SIG-M5 treated with dmso at 0.1 percent for 504 hours (cell line): ENCODE measurements at regions not wholly inside any gene's neighbourhood (a gene's known extent, or its start where the extent isn't known, plus 50 kb on each side); places are given as distances from the start of the nearest gene placed in this dataset.

Experiments used
- DNase-seq: peaks from one replicate; lab custom pipeline; 2025; ENCODE audit not compliant: unreplicated experiment; lab: John Stamatoyannopoulos, UW

DNA sequence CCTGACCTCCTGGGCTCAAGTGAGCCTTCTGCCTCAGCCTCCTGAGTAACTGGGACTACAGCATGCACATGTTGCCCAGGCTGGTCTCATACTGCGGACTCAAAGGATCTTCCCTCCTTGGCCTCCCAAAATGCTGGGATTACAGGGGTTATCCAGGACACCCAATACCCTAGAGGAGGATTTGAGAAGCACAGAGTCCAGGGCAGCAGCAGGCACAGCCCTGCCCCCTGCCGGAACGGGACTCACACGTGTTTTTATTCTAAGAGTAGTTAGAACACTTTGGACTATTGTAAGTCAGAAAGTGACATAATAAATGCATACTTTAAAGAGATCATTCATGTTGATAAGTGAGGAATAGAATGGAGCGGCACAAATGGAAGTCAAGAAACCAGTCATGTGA is 80.2 kb downstream of the C6orf118 start:
- no peak for DNase-seq

DNA sequence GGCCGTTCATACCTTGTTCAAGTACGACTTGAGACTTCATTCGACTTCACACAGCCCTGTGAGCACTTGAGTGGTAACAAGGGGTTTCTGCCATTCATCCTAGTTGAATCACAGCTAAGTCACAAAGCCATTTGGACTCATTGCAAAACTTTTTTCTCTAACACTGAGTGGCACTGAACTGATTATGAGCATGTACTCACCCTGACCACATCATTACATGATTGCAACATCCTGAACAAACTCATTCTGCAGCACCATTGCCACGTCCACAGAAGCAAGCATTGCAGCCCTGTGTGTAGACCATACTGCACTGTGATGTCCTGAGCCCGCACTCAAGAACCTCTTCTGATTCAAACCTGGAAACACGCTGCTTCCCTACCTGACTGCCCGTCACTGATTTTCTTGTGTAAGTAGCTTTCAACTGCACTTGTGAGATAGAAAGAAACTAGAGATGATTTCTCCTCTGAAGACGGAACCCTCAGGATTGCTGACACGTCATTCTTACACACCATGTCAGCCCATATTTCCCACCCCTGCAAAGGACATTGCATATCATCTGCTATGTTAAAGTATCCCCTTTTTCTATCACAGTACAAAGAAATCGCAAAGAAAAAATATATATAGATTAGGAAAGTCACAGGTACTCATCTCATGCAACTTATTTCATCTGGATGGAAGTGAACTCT is 81.6 kb downstream of the C6orf118 start:
- DNase-seq, result no peak

DNA sequence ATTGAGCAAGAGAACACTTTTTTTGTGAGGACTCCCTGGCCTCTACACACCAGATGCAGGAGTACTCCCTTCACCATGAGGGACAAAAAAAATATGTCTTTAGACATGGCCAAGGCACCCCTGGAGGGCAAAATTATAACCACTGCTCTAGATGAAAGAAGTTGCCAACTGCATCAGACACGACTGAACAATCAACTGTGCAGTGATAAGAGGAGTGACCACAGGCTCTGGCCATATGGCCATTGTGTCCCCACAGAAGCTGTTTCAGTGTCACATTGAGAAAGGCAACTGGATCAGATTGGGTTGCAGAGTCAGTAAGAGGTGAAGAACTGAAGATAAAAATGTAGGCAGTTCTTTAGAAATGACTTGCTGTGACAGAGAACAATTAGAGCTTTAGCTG is 85.7 kb downstream of the C6orf118 start:
- no peak for DNase-seq

DNA sequence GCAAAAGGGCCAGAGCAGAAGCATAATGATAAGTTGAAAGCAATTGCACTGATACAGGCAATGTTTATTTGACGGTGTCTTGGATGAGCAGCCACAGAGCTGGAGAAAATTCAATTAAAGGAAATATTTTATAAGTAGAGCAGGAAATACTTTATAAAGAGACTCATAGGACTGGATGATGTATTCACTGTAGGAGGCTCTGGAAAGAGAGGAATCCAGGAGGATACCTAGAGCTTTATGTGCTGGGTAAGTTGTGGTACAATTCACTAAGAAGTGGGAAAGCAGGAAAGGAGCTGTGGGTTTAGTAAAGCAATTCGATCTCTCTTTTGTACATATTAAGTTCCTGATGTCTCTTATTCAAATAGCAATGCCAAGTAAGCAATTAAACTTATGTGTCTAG is 86.3 kb downstream of the C6orf118 start:
- DNase-seq, result no peak

DNA sequence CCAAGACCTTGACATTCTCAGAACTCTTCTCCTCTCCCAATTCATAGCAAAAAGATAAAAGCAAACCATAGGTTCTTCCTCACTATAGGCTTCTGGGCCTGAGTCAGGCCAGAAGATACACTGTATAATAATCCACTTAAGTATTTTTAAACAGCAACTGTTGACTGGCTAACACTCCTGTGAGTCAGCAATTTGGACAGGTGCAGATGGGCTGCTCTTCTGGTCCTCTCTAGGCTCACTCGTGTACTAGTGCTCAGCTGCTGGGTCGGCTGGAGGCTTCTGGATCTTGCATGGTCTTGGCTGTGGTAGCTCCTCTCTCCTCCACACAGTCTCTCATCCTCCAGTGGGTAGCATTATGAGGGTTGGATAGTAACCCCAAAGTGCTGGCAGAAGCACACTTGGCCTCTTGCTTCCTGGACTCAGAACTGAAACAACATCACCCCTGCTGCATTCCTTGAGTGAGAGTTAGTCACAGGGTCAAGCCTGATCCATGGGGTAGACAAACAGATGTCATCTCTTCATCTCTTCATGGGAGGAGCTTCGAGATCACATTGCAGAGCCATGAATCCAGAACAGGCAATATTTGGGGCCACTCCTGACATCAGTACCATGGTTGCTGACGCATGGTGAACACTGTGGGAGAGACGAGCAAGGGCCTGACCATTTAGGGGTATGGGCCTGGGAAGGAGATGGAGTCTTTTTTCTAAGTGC is 86.9 kb downstream of the C6orf118 start:
- DNase-seq, result no peak

DNA sequence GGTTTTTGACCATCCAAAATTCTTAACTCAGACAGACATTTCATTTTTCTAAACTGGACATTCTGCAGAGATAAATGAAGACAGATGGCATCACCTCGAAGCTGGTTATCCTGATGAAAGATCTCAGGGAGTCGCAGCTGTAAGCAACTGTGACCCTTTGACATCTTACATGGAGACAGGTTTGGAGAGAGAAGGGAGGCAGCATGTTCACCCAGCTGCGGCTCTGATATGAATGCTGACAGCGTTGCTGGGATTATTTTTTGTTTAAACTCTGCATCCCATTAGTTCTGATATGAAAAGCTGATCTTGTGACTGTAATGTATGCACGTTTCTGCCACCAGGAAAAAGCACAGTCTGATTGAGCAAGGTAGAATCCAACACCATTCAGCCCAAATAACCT is 89.4 kb downstream of the C6orf118 start:
- DNase-seq, result no peak

DNA sequence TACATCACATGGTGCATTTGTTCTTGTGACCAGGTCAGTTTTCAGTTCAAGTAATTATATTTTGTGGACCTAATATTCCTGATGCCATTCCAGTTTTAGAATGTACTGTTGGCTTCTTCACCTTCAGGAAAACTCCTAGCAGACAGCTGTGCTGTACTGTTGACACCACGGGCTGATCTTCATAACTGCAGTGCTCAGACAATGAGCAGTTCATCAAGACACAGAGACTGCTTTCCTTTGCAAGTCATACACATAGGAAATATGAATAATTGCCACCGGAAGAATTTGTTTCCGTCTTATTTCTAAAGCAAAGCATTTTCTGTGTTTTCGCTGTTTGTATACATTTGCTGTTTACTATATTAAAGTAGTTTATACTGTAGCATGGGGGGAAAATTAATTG is 89.8 kb downstream of the C6orf118 start:
- no peak for DNase-seq

DNA sequence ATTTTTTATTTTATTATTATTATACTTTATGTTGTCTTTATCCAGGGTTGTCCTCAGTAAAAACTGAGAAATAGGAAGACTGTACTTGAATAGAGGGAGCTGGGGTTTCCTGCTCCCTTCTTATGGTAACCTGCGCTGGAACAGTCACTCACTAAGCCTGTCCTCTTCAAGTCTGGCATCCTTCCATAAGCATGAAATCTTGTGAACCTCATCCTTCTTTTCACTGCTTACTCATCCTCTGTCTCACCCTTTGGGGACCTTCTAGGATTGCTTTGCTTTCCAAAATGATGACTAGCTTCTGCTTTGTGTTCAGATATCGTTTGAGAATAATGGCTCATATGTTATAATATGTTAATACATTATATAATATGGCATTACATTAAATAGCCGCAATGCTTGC is 90.6 kb downstream of the C6orf118 start:
- no peak for DNase-seq

DNA sequence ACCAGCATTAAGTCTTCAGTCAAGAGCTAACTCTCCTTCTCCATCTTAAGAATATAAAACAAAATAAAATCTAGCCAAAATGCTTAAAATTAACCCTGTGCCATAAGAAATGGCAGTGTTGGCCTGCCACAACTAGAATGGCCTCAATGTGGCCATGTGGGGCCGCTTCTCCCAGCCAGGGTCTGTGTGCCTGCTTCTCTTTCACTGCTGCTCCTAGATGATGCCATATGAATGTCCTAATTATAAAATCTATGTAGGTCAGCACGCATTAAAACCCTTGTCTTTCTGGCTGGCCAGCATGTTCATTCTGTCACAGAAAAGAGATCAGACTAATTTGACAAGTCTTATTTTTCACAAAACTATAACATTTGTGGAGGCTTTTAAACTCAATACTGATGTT is 102.6 kb downstream of the C6orf118 start:
- no peak for DNase-seq

DNA sequence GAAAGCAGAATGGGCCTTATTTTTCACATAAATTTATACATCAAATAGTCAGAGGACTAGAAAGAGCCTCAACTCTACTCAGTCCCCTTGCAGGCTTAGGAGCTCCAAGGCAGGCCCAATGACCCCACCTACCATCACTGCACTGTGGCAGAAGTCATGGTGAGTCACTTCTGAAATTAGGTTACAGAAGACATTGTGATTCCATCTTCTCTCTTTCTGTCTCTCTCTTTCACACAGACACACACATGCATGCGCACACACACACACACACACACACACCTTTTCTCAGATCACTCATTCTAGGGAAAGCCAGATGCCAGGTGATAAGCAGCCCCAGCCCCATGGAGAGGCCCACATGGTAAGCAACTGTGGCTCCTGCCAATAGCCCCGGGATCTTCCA is 103.8 kb downstream of the C6orf118 start:
- no peak for DNase-seq

DNA sequence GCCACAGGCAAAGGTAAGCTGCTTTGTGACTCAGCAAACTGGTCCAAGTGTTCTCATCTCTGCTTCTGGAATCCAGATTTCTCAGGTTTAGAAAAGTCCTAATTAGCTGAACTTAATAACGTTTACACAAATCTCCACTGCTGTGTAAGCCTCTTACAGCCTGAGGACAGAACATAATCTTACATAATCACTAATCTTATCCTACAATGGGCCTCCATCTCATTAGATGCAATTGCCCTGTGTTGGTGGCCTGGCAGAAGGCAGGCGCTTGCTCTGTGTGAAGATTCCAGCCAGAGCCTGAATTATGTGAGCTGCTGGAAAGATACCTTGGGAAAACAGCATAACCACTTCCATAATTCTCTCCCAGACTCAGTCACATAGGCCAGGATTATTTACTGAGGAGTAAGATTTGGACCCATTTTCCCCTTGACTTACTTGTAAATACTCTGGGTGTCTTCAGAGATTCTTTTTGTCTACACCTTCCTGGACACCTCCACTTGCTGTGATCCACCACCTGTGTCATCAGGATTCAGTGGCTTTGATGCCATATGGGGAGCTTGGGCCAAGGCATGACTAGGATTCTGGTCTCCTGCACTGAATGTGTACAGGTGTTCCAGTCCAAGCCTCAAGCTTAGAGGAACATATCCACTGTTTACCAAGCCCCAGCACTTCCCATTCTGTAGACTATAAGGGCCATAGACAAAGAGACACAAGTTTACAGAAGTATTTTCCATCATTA is 104.4 kb downstream of the C6orf118 start:
- no peak for DNase-seq

DNA sequence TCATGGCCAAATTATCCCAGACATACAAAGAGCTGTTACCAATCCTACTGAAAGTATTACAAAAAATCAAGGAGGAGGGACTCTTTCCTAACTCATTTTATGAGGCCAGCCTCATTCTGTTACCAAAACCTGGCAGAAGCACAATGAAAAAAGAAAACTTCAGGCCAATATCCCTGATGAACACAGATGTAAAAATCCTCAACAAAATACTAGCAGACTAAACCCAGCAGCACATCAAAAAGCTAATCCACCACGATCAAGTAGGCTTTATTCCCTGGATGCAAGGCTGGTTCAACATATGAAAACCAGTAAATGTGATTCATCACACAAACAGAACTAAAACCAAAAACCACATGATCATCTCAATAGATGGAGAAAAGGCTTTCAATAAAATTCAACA is 109.2 kb downstream of the C6orf118 start:
- DNase-seq, result no peak

DNA sequence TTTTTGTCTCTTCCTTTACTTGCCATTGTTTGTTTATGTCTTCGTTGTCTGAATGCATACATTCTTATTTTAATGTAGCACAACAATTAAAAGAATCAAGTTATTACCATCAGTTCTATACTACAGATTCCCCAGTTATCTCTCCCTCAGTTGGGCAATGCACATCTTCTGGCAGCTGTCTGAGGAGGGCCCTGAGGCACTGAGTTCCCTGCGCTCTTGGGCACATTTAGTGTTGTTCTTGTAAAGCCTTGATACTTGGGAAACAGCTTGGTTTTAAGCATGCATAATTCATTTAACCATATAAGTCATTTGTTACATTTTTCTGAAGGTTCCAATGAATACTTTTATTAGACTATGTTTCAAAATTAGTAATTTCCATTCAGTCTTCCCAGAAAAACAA is 117.9 kb downstream of the C6orf118 start:
- no peak for DNase-seq

DNA sequence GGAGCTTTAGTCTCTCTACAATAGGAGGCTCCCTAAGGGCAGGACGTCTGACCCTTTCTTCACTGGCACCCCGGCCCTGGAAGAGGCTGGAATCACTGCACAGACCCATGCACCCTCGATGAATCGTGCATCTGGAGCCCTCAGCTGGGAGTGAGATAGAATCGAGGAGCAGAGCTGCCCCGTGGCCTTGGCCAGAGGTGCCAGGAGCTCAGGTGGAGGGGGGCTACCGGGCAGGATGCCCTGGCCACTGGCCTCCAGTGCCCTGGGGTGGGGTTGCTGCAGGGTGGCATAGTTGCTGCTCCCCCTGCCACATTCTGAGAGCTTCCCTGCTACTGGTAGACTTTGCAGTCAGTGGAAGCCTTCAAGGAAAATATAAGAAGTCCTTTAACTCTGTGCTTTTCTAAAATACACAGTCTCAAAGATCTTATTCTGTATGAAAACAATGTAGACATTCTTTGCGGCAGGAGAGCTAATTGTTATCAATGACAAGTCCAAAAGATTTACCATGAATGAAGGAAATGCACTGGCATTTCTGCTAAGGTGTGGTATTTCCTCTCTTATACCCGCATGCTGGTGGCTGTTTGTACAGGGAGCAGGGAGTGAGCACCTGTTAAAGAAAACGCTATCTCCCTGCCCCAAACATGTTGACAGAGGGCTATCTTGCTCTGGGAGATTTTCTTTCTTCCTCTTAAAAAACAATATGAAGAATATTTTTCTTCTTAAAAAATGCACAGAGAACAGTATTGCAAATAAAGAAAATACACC is 122.8 kb downstream of the C6orf118 start:
- DNase-seq, result no peak

DNA sequence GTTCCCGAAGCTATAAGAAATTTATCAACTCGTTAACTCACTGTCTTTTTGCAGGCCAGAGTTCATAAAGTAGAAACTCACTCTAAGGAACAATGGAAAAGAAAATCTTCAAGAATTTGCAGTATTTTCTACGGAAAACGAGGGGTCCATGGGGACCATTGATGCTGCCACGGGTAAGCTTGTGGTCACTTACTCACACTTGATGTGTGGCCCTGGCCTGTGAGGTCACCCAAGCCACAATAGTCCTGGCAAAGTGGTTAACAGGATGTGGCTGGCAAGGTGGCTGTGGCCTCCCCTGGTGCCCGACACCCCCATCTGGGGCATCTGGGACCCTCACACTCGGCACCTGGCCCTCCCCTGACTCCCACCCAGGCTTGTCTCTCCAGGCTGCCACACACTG is 123.4 kb downstream of the C6orf118 start:
- no peak for DNase-seq

DNA sequence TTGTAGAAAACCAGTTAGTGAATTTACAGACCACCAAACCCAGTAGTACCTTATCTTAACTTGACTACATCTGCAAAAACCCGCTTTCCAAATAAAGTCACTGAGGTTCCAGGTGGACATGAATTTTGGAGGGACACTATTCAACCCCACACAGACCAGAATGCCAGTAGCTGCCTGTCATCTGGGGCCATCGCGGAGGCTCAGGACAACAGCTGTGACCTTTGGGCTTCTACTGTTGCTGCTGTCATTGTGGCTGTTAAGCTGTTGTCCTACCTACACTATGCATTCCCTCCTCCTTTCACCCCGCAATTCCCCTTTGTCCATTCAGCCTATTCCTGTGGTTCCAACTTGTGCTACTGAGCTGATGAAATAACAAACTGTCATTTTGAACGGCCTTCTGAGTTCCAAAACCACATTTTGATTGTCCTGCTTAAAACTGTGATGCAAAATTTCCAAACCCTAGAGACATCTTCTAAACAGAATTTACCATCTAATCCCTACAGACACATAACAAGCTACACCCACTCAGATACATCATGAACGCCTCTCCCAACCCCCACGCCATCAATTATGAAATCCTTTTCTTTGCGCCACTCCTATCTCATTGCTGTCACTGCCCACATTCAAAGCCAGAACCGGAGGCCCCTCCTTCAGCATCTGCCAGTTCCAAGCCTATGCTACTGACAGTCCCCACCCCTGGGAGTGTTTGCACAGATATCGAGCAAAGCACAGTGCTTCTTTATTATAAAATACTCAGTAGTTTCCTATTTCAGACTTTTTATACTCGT is 125.0 kb downstream of the C6orf118 start:
- DNase-seq, result no peak

DNA sequence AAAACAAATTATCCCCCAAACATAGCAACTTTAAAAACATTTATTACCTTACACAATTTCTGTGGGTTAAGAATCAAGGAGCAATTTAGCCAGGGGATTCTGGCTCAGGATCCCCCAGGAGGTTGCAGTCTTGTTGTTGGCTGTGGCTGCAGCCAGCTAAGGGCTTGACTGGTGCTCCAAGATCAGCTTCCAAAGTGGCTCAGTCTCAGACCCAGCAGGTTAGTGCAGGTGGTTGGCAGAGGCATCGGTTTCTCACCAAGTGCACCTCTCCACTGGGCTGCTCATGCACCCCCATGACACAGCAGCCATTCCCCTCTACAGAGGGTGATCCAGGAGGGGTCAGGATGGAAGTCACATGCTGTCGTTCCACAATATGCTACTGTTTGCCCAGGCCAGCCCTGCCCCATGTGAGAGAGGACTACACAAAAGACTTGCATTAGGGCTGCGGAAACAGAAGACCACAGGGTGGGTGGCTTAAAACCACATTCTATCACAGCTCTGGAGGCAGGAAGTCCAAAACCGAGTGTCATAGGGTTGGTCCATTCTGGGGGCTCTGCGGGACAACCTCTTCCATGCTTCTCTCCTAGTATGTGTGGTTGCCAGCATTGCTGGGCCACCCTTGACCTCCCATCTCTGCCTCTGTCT is 125.8 kb downstream of the C6orf118 start:
- no peak for DNase-seq

DNA sequence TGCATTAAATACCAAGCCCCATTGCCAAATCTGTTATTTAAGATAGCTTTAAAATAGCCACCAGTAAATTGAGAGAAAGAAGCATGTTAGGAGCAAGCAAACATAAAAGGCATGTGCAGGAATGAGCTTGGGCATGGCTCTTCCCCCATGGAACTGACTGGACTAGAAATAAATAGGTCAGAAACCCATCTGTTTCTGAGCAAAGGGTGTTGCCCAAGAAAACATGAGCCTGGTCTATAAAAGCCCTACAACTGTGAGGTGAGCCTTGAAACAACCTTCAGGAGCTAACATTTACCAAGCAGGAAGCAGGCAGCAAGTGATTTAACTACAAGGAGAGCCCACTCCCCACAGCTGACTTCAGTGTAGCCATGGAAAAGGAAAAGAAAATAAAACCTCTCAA is 126.3 kb downstream of the C6orf118 start:
- DNase-seq, result no peak

DNA sequence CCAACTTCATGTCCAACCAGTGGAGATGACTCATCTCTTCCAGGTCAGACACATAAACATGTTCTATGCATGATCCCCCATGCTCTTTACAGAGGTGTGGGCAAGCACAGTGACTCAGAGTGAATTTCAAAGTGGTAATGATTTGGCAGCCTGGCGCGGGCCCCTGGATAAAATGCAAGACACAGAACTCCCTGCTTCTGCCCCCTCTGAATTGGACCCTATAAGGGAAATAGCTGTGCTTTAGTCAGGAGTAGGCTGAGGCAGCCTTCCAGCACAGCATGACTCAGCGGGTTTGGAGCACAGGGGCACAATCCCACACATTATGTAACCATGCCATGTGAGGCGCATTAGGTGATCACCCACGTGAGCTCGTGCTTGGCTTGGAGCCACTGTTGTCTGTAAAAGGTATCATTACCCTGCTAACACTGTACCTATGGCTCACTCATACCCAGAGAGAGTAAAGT is 127.4 kb downstream of the C6orf118 start:
- no peak for DNase-seq

DNA sequence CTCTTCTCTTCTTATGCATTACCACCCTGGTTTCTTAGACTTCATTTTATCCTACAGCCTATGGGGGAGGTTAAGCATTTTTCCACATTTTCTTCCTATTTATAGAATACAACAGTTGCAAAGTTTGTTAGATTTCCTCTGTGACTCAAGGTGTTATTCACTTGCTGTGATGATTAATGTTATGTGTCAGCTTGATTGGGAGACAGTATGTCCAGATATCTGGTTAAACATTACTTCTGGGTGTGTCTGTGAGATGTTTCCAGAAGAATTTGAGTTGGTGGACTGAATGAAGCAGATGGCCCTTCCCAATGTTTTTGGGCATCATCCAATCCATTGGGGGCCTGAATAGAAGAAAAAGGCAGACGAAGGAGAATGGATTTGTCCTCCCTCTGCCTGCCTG is 131.3 kb downstream of the C6orf118 start:
- no peak for DNase-seq
